Osteoblast (primary cell): ENCODE measurements at regions not wholly inside any gene's neighbourhood (a gene's known extent, or its start where the extent isn't known, plus 50 kb on each side); places are given as distances from the start of the nearest gene placed in this dataset.

Source experiments
- DNase-seq: peaks from one replicate; pipeline ENCODE4 v3.0.0; 2011; ENCODE audit warnings: low spot score, mixed read lengths; ENCODE audit not compliant: insufficient read length; ENCODE audit errors: missing footprints
- H2AFZ ChIP-seq: 2 replicates; pipeline ENCODE4 v1.6.0; 2011; ENCODE audit warnings: mild to moderate bottlenecking, low read length
- H3K27ac ChIP-seq: 2 replicates; pipeline ENCODE4 v1.5.1; 2011; ENCODE audit warnings: mild to moderate bottlenecking, low read depth, low read length, moderate library complexity
- H3K27me3 ChIP-seq: 2 replicates; pipeline ENCODE4 v1.6.0; 2012; ENCODE audit warnings: mild to moderate bottlenecking, control low read depth, inconsistent platforms, low read length, moderate library complexity; ENCODE audit not compliant: insufficient read depth
- H3K36me3 ChIP-seq: 2 replicates; pipeline ENCODE4 v1.5.1; 2011; ENCODE audit warnings: mild to moderate bottlenecking, low read length, control low read depth, moderate library complexity; ENCODE audit not compliant: insufficient read depth
- H3K4me1 ChIP-seq: 2 replicates; pipeline ENCODE4 v1.5.1; 2011; ENCODE audit warnings: mild to moderate bottlenecking, low read length, control low read depth, moderate library complexity; ENCODE audit not compliant: insufficient read depth
- H3K4me2 ChIP-seq: 2 replicates; pipeline ENCODE4 v1.6.0; 2011; ENCODE audit warnings: mild to moderate bottlenecking, low read length; ENCODE audit not compliant: insufficient read depth
- H3K4me3 ChIP-seq: fragments of 200-600 bp; sonication (generic); 3 replicates; pipeline ENCODE4 v1.5.1; 2012; ENCODE audit warnings: mild to moderate bottlenecking, low read length, inconsistent platforms; ENCODE audit not compliant: insufficient read depth
- H3K79me2 ChIP-seq: 2 replicates; pipeline ENCODE4 v1.6.0; 2012; ENCODE audit warnings: mild to moderate bottlenecking, low read length, control low read depth, inconsistent platforms; ENCODE audit not compliant: insufficient read depth
- H3K9me3 ChIP-seq: 2 replicates; pipeline ENCODE4 v1.5.1; 2011; ENCODE audit warnings: low read depth, low read length, control low read depth
- H4K20me1 ChIP-seq: 2 replicates; pipeline ENCODE4 v1.6.0; 2012; ENCODE audit warnings: mild to moderate bottlenecking, low read length, control low read depth; ENCODE audit not compliant: insufficient read depth
- CTCF ChIP-seq: IDR thresholded peaks from 2 replicates; pipeline ENCODE4 v1.5.1; 2011; ENCODE audit warnings: mild to moderate bottlenecking, low read depth, low read length, moderate library complexity; ENCODE audit errors: extremely low read depth

- Histone ChIP-seq H3K79me2 (no peaks in the 10 kb centered on the region), H3K4me1 (peaks cover 22% of the 10 kb centered on the region), H4K20me1 (no peaks in the 10 kb centered on the region), H3K9me3 (no peaks in the 10 kb centered on the region), H2AFZ (peak overlapping the region; percentile 60), H3K27ac (peak overlapping the region; percentile 52), H3K27me3 (peaks cover 6% of the 10 kb centered on the region), H3K36me3 (no peaks in the 10 kb centered on the region), H3K4me3 (no peak overlapping the region), H3K4me2 (peak overlapping the region; percentile 40)
- peak; percentile 87 for DNase-seq
- peak; percentile 52 for TF ChIP-seq CTCF
Observed at GRCh38 chrX:68945603-68946228, 116.9 kb downstream of the EFNB1 start.

- no peaks in the 10 kb centered on the region for H4K20me1 ChIP-seq
- DNase-seq = peak; percentile 74
- no peak overlapping the region for H3K4me3 ChIP-seq
- peak overlapping the region; percentile 26 for H3K4me2 ChIP-seq
- peaks cover 3% of the 10 kb centered on the region for H3K27me3 ChIP-seq
- no peaks in the 10 kb centered on the region for H3K79me2 ChIP-seq
- no peak overlapping the region for H2AFZ ChIP-seq
- no peaks in the 10 kb centered on the region for H3K36me3 ChIP-seq
- no peak for TF ChIP-seq CTCF
- peak overlapping the region; percentile 52 for H3K27ac ChIP-seq
- H3K4me1 ChIP-seq = peaks cover 23% of the 10 kb centered on the region
- H3K9me3 ChIP-seq = no peaks in the 10 kb centered on the region
Observed at GRCh38 chrX:68945081-68945602, 116.3 kb downstream of the EFNB1 start.

GRCh38 chrX:68944211-68944610 is 115.4 kb downstream of the EFNB1 start:
- Histone ChIP-seq H3K4me3 (no peak overlapping the region), H3K27ac (no peak overlapping the region), H3K36me3 (no peaks in the 10 kb centered on the region), H4K20me1 (no peaks in the 10 kb centered on the region), H3K27me3 (peaks cover 3% of the 10 kb centered on the region), H3K4me1 (peaks cover 31% of the 10 kb centered on the region), H3K4me2 (no peak overlapping the region), H3K79me2 (no peaks in the 10 kb centered on the region), H2AFZ (no peak overlapping the region), H3K9me3 (no peaks in the 10 kb centered on the region)
- no peak for DNase-seq
- TF ChIP-seq CTCF = no peak

- no peaks in the 10 kb centered on the region for H3K9me3 ChIP-seq
- TF ChIP-seq CTCF = no peak
- no peaks in the 10 kb centered on the region for H4K20me1 ChIP-seq
- no peak overlapping the region for H3K27ac ChIP-seq
- H3K4me1 ChIP-seq = peaks cover 43% of the 10 kb centered on the region
- H3K36me3 ChIP-seq = no peaks in the 10 kb centered on the region
- no peak overlapping the region for H3K4me3 ChIP-seq
- H3K27me3 ChIP-seq = peaks cover 3% of the 10 kb centered on the region
- no peak for DNase-seq
- H3K79me2 ChIP-seq = no peaks in the 10 kb centered on the region
- H2AFZ ChIP-seq = no peak overlapping the region
- no peak overlapping the region for H3K4me2 ChIP-seq
Observed at GRCh38 chrX:68942840-68943239, 114.0 kb downstream of the EFNB1 start.
